Left lobe of liver (tissue), 2 donors: ENCODE measurements at regions not wholly inside any gene's neighbourhood (a gene's known extent, or its start where the extent isn't known, plus 50 kb on each side); places are given as distances from the start of the nearest gene placed in this dataset.

Source experiments
- ATAC-seq: fragments of 200-7000 bp; cut with Tn5 transposase; one replicate; pipeline ENCODE4 v1.9.1; 2020; ENCODE audit warnings: mild to moderate bottlenecking, moderate library complexity
- DNase-seq: peaks from one replicate; pipeline ENCODE4 v3.0.0-alpha.2; 2020; ENCODE audit warnings: low spot score
- donor health status: DM: no; HTN: no; CAD: no; lungs with moderate emphysema.
- donor health status: DM: no; HTN: yes; CAD: no.

DNA sequence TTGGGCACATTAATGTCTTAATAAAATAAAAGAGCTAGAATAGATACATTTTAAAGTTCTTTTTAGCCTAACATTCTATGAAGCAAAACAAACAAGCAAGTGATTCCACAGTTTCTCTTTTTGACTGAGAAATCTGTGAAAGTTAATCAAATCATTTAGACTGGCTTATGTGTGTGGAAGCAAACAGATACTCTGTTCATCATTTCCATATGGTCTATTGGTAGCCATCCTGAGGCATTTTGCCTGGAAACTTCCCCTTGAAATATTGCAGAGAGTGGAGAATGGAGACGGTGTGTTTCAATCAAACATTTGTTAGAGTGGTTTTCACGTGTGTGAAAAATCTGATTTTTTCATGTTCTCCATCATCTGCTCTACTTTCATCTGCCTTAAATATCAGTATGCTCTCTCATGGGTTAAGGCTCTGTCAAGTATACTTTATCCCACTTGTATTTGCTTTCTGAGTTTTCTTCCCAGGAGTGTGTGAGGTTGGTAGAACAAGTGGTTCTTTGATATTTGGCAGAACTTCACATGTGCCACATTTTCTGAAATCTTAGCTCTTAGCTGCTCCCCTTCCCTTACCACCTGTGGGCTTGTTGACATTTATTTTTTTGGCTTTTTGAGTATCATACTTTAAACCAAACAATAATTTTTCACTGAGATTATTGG is 139.1 kb upstream of the PTGFR start:
- ATAC-seq (no peak), DNase-seq (no peak)

DNA sequence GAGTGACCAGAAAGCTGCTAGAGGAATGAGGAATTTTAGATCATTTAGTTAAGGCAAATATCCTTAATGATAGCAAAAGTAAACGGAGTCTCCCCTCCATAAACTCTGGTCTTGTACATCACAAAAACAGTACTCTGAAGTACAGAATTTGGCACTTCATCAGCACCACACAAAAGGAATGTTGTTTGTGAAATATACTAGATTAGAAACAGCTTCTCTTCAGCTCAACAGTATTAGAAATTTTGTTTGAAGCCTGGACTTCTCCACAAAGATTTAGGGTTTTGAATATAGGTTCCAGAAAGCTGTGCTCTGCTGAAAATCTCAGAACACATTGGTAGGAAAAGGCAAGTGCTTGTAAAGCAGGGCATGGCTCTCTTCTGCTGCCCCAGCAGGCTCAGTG is 135.1 kb upstream of the PTGFR start:
- no peak for DNase-seq

DNA sequence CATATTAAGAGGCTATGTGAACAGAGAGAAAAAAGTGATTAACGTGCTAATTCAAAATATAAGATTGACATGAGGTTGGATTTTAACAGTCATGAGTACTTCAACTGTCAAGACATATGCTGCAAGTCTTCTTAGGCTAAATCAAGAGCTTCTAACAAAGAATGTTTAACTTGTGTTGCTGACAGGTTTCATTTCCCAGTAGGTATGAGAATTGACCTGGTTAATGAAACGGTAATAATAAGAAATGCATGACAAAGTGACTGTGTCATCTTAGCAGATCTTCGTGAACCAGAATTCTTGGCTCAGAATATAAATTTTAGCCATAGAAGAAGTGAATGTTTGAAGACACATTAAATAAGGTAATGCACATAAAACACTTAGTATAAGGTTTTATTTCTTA is 132.6 kb upstream of the PTGFR start:
- ATAC-seq (no peak), DNase-seq (no peak)

More for the DNA sequence above, 135.1 kb upstream of the PTGFR start:
- no peak for ATAC-seq

DNA sequence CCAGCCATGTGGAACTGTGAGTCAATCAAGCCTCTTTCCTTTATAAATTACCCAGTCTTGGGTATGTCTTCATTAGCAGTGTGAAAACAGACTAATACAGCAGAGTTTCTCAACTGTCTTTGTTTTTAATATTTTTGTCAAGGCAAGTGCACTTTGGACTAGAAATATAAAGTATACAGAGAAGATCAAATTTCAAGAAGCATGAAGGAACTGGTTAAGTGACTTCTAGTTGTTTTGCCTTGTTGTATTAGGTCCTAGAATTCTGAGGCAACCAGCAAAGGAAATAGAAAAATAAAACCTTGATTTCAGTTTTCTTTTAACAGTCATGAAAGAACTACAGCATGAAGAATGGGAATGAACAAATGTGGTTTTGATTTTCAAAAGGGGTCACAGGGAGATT is 131.1 kb upstream of the PTGFR start:
- DNase-seq: no peak
- no peak for ATAC-seq

DNA sequence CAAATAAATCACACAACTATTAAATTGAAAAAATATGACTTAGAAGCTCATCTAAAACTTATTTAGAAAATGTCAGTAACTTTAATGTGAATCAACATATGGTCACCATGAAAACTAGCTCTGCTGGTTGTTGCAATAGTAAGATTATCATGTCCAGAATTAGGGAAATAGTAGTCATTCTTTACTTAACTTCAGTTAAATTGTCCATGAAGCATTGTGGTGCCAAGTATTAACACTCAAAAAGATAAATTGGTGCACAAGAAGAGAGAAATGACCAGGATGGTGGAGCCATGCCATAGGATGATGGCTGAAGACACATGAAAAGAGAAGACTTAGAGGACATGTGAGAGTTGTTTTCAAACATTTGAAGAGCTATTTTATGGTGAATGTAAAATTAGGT is 130.2 kb upstream of the PTGFR start:
- no peak for ATAC-seq

DNA sequence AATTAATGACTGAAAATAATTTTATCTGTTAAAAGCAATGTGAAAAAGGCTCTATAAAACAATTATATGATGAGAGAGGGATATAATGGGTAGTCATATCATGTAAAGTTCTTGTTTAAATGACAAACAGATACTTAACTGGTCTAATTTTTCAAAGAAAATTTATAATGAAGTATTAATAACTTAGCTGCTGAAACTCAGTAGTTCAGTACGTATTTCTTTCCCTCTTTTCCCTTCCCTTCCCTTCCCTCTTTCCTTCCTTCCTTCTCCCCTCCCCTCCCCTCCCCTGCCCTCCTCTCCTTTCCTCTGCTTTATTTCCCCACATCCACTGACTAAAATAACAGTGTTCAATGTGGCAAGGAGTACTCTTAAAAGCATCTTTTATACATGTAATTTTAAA is 123.1 kb upstream of the PTGFR start:
- DNase-seq: no peak
- no peak for ATAC-seq

More for the DNA sequence above, 130.2 kb upstream of the PTGFR start:
- no peak for DNase-seq

DNA sequence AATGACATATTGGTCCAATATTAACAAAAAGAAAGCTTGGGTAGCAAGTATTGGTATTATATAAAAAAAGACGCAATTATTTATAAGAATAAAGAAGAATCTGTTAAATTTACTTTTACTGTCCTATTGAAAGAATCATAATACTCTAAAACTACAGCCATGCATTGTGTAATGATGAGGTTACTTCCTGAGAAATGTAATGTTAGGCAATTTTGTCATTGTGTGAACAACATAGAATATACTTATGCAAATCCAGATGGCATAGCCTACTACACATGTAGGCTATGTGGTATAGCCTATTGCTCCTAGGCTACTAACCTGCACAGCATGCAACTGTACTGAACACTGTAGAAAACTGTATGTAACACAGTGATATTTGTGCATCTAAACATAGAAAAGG is 121.2 kb upstream of the PTGFR start:
- ATAC-seq: no peak
- DNase-seq: no peak

DNA sequence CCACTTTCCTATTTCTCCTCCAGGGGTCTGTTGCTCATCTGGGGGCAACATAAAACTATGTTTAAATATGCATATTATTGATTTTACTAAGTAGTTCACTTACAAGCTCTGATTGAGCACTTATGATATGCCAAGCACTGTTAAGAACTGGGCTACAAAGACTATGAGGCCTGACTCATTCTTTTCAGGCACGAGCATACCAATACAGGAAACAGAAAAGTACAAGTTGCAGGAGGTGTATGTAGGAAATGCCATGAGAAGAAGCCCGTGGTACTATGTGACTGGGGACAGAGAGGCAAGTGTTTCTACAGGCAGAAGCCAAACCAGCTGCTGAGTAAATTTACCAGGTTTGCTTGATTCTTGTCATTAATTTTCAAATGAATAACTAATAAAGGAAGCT is 120.4 kb upstream of the PTGFR start:
- no peak for ATAC-seq
- no peak for DNase-seq

DNA sequence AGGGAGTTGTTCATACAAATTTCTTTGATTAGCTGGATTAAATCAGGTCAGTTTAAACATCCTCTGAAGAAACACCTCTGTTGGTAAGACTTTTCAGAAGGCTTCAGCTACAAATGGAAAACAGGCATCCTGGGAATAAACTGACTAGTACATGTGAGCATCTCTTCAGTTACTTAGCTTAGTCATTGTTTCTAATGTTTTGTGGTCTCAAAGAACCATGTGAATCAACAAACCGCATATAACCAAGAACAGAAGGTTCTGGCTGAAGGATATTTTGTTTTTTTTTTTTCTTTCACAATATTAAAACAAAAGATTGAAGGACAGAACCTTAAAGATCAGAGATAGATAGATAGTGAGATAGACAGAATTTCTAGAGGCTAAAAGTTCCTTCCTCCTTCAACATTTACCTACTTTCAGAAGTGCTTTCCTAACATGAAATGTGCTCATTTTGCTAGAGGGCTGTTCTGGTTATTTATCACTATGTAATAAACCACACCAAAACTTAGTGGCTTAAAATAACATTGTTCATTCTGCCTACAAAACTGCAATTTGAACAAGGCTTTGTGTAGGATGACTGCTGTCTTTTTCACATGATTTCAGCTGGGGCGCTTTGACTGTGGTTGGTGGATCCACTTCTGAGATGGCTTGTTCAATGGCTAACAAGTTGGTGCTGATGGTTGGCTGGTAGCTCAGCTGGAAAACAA is 119.8 kb upstream of the PTGFR start:
- ATAC-seq (no peak), DNase-seq (no peak)

DNA sequence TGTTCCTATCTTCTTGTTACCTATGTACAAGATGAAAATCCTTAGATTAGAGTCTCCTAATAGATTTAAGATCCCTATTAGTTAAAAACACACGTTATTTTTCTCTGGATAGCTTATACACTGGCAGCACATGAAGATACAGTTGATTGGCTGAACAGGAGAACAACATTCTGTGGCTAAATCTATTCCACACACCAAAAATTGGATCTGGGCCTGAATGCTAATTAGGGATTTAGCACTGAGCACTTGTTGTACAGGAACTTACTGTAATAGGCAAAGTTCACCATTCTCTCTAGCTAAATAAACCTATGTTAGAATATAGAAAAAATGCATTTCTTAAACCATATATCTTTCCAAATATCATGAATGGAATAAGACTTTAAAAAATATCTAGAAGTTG is 117.1 kb upstream of the PTGFR start:
- DNase-seq: no peak

DNA sequence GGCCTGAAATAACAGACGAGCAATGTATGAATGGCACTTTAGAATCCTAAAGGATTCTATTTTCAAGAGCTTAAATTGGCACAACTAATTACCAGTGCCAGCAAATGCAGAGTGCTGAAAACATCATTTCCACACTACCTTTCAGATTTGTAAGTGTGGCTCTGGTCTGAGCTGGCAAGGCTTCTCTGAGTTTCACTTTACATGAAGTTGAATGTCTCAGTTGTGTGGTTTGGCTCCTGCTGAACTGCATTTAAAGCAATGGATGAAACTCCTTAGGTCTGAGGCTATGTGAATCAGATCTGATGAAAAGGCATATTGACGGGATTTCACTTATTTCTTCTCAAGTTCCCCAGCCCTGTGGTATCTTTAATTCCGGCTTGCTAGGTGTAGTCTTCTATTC is 114.8 kb upstream of the PTGFR start:
- DNase-seq (no peak), ATAC-seq (no peak)

More for the DNA sequence above, 117.1 kb upstream of the PTGFR start:
- no peak for ATAC-seq

DNA sequence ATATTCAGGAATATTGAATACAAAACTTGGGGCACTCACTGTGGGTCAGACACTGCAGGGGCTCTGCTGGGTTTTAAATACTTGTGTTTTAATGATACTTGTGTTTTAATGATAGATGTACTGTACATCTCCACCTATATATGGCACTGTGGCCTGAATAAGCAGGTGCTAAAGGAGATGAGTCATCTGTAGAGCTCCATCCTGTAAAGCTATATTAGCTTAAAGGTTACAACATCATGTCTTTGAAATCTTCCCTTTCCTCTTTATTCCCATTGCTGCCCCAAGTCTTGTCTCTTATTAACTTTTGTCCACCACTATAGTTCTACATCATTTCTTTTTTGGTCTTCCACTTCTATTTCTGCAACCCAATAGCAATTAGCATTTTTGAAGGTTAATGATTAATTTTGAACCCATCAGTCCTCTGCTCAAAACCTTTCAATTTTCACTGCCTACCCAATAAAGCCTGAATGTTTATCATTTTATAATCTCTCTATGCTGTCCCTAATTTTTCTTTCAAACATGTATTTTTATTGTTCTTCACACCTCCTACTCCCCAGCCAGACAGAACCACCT is 113.3 kb upstream of the PTGFR start:
- no peak for DNase-seq
- ATAC-seq: no peak

DNA sequence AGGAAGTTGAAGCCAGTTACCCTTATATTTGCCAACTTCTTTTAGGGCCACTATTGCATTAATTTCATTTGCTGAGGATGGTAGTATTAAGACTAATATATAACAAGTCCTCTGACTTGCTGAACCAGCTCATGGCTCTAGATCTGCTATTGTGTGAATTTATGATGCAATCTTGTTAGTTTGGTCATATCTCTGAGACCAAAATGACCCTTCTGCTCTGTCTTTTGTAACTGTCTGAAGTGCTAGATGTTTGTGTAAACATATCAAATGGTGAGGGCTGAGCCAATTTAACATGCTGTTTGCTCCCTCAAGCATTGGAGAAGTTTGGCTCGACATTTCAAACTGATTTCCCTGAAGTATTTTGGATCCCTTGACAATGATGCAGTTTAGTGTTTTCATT is 106.9 kb upstream of the PTGFR start:
- ATAC-seq (peak; percentile 75), DNase-seq (no peak)

DNA sequence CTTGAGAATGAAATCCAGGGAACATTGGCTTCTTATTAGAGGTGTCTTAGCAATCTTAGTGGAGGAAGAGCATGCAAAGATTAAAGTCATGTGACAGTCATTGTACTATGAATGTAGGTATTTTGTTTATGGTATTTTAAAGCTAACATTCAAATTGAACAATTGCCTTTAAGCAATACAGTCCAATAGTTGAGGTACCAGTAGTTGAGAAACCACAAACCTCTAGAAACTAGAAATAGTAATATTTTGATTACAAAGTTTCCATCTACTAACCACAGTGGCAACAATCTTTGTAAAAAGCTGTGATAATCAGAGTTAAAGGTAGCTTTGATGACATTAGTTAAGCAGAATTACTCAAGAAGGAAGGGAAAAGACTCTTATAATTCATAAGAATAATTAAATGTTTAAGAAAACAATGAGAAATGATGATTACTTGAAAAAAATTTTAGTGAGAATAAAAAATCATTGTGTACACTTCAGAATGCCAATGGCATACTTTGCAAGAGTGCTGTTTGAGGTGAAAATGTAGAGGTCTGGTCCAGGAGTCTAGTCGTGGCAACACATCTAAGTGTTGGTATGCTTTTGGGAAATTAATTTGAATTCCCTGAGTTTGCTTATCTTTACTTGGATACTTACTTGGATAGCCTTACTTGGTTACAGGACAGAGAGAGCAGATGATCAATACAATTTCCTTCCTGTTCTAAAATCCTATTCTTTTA is 104.9 kb upstream of the PTGFR start:
- ATAC-seq (no peak), DNase-seq (no peak)

DNA sequence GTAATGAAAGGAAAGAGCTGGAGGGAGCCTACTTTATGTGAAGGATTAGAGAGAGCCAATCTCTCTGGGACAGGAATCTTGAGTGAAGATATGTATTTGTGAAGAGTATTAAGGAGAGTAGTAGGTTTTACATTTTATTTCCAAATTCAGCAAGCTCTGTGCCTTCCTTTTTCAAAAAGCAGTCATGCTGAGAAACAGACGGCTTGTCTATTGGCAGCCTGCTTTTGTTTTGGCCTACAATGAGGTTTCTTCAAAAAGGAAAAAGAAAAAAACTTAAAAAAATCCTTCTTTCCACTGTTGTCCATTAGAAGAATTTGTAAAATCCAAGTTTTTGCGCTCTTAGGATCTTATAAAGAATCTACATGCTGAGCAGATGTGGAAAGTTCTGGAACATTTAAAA is 103.6 kb upstream of the PTGFR start:
- ATAC-seq (no peak), DNase-seq (no peak)

DNA sequence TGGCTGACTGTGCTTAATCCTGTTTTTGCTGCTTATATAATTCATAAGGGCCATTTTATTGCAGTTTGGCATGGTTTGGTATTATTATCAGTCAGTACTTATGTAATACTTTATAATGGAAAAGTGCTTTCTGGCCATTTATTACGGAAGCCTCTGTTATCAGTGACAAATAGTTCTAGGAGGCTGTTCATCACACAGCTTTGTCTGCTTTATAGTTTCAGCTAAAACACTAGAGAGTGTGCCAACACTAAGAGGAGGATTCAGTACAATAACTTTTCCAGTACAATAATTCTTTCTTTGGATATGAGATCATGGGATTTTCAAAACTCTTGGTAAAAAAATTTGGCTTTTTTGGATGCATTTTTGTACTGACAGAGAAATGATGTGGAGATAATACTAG is 102.9 kb upstream of the PTGFR start:
- no peak for DNase-seq
- ATAC-seq: no peak

DNA sequence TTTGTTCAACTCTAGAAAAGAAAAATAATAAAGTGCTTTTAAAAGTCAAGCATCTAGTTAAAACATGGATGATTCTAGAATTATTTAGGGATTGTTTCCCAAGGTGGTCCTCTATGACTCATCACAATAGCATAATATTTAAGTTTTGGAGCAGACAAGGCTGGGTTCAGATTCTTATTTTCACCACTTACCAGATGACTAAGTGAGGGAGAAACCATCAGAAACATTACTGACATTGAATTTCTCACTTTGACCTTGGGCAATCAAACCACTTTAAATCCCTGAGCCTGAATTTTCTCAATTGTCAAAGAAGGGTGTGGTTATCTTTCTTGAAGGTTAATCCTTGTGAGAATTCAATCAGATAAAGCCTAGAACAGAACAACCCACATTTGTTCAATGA is 102.5 kb upstream of the PTGFR start:
- no peak for ATAC-seq
- DNase-seq: no peak

DNA sequence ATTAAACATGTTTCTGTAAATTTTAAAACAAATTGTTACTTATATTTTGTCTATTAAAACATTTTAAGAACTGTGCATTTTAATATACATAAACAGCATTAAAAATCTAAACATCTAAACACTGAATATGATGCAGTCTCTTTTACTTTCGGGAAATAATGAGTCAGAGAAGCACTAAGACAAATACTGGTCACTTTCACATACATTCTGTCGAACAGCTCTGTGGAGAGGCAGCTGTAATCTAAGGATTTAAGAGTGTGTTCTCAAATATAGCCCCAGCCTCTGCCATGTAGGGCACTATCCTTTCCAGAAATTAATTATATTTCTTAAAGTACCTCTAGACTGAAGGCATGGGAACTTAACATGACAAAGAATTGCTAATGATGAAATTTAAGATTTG is 89.6 kb upstream of the PTGFR start:
- no peak for DNase-seq
- no peak for ATAC-seq

DNA sequence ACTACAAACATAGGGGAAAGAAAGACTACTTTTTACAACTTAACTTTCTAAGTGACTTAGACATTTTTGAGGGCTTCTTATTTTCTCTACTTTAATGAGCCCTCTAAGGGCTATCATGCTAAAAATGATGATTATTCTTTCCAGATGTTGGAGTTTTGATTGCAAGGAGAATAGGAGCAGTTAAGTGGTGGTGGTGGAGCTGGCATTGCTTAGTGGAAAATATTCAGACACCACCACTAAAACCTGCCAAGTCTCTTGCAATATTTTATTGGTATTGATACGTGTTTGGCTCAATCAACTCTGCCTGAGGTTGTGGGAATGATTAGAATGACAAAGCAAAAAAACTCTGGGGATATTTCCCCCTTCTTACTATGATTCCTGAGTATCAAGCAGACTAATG is 82.6 kb upstream of the PTGFR start:
- no peak for ATAC-seq
- DNase-seq: no peak

DNA sequence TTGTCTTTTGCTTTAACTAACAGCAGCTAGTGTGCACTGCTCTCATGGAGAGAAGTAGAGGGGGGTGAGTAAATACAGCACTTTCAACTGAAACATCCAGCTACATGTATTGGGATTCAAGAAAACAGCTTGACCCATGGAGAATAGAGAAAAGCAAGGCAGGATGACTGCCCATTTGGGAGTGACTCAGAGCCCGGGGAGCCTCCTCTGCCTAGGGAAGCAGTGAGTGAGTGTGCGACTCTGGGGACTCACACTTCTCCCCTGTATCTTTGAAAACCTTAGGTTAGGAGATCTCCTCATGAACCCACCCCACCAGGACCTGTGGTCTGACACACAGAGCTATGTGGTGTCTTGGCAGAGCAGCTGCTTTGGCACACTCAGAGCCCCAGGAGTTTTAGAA is 82.0 kb upstream of the PTGFR start:
- ATAC-seq: no peak

DNA sequence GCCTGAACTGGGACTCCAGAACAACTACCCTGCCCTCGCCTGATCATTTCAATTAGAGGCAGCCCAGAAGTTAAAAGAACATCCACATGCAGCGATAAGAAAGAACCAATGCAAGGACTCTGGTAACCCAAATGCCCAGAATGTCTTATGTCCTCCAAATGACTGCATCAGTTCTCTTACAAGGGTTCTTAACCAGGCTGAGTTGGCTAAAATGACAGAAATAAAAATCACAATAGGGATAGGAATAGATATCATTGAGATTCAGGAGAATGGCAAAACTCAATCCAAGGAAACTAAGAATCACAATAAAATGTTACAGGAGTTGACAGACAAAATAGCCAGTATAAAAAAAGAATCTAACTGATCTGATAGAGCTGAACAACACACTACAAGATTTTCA is 80.1 kb upstream of the PTGFR start:
- DNase-seq (no peak), ATAC-seq (no peak)

More for the DNA sequence above, 82.0 kb upstream of the PTGFR start:
- DNase-seq: no peak

DNA sequence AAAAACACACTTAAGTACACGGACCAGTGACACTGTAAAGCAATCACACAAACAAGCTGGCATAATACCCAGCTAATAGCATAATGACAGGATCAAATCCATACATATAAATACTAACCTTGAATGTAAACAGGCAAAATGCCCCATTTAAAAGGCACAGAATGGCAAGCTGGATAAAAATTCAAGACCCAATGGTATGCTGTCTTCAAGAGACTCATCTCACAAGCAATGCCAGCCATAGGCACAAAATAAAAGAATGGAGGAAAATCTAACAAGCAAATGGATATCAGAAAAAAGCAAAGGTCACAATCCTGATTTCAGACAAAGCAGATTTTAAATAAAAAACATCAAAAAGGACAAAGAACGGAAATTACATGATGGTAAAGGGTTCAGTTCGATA is 79.1 kb upstream of the PTGFR start:
- DNase-seq (no peak), ATAC-seq (no peak)
